Spleen (tissue), 11 donors: ENCODE measurements at regions not wholly inside any gene's neighbourhood (a gene's known extent, or its start where the extent isn't known, plus 50 kb on each side); places are given as distances from the start of the nearest gene placed in this dataset.

Source experiments
- DNase-seq: peaks from one replicate; pipeline ENCODE4 v3.0.0-alpha.2; 2020
- H3K27ac ChIP-seq, 8 donors: fragments of 200-600 bp; sonication (generic) in 7 of 8; 1 replicate in 4 of 8; 2 replicates in 4 of 8; pipeline versions ENCODE4 v1.5.0 to v1.8.0; 2016 to 2021; ENCODE audit warnings: inconsistent platforms in 4 of 8, mild to moderate bottlenecking in 4 of 8, moderate library complexity in 1 of 8
- H3K27me3 ChIP-seq, 7 donors: fragments of 200-600 bp; sonication (generic) in 6 of 7; replicated peaks in 1 of 7; 1 replicate in 4 of 7; 2 replicates in 3 of 7; pipeline versions ENCODE4 v1.5.0 to v1.8.0; 2016 to 2021; ENCODE audit warnings: inconsistent platforms in 3 of 7, mild to moderate bottlenecking in 1 of 7
- H3K36me3 ChIP-seq, 6 donors: fragments of 200-600 bp; sonication (generic) in 5 of 6; 1 replicate in 4 of 6; 2 replicates in 2 of 6; pipeline versions ENCODE4 v1.5.0 to v1.8.0; 2016 to 2021; ENCODE audit warnings: inconsistent platforms in 2 of 6
- H3K4me1 ChIP-seq, 6 donors: fragments of 200-600 bp; sonication (generic) in 5 of 6; 1 replicate in 3 of 6; 2 replicates in 3 of 6; pipeline versions ENCODE4 v1.5.0 to v1.8.0; 2016 to 2021; ENCODE audit warnings: inconsistent platforms in 3 of 6
- H3K4me3 ChIP-seq, 8 donors: fragments of 200-600 bp; sonication (generic) in 7 of 8; 1 replicate in 4 of 8; 2 replicates in 4 of 8; pipeline versions ENCODE4 v1.5.0 to v1.8.0; 2016 to 2021; ENCODE audit warnings: inconsistent platforms in 4 of 8, mild to moderate bottlenecking in 4 of 8, moderate library complexity in 2 of 8
- H3K9me3 ChIP-seq, 8 donors: fragments of 200-600 bp; sonication (generic) in 7 of 8; 1 replicate in 4 of 8; 2 replicates in 4 of 8; pipeline versions ENCODE4 v1.5.0 to v1.8.0; 2016 to 2021; ENCODE audit warnings: inconsistent platforms in 4 of 8
- CTCF ChIP-seq, 11 experiments: fragments of 200-600 bp in 7 of 11; fragments of 450-650 bp in 4 of 11; sonication (generic) in 4 of 11; IDR thresholded peaks in 8 of 11; conservative IDR thresholded peaks in 3 of 11; 1 replicate in 7 of 11; 2 replicates in 4 of 11; pipeline versions ENCODE4 v1.4.0 to v1.8.0; 2016 to 2021; ENCODE audit warnings: antibody characterized with exemption in 11 of 11, inconsistent platforms in 4 of 11, mild to moderate bottlenecking in 1 of 11
- POLR2A ChIP-seq, 3 donors: fragments of 450-650 bp; IDR thresholded peaks; one replicate each; pipeline ENCODE4 v1.5.1; 2017; ENCODE audit warnings: antibody characterized with exemption in 3 of 3, mild to moderate bottlenecking in 1 of 3
- POLR2AphosphoS5 ChIP-seq, 3 donors: sonication (generic); formaldehyde crosslinking; IDR thresholded peaks; one replicate each; pipeline ENCODE4 v1.5.1; 2017; ENCODE audit warnings: antibody characterized with exemption in 3 of 3
- WGBS, 5 donors: extraction: QIAGEN DNeasy Blood & Tissue Kit in 3 of 5; methylation state at CpG; one replicate each; pipeline versions ENCODE4 v1.1.5 to v1.1.7; 2013 to 2018; 5-methylcytosine and 5-hydroxymethylcytosine counted together
- intact Hi-C: fragments of 100-400 bp; cut with DNase I; formaldehyde crosslinking; loops from one replicate; pipeline ENCODE4 v1.15.0; 2023; ENCODE audit warnings: low total_unique reads
- donor health status: healthy with polysubstance abuse.
- donor health status: DM: no; HTN: no; CAD: no; lungs with moderate emphysema.
- donor health status: DM: no; HTN: no; CAD: no.
- donor health status: Bipolar disorder and iron deficiency.
- donor health status: healthy.
- donor health status: DM: no; HTN: no; CAD: no.
- donor health status: DM: yes; HTN: yes; CAD: no.

DNA sequence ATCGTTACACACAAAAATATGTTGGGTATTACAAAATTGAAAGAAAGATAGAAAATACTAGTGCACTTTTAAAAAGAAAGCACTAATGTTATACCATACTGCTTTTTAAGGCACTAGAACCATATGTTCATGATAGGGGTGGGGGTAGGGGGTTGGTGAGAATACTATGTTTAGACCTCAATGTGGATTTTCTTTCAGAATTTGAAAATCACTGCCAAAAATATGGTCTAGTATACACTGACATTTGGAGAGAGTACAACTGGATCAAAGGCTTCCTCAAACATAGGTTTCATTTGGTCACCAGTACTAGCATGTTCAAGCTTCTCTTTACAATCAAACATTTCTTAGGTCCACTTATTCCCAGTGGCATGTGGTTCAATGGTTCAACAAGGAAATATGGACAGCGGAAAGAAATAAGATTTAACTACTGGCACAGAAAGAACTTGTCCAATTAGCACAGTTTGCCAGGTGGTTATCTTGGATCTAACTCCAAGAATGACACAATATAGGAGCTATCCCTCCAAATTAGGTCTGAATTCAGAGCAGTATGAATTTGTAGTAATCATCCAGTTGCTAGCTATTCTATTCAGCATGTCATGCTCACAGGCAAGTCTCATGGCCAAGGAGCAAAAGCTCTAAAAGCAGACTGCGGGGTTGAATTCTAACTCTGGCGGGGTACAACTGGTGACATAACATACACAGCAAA is 139.3 kb downstream of the SLC24A2 start:
- DNase-seq: no peak
- no peaks in the 10 kb centered on the region for H3K27me3 ChIP-seq
- 64 to 87% (median 81%) methylated on average over 4 of the region's 4 CpGs for WGBS, 5 donors
- H3K36me3 ChIP-seq: no peaks in the 10 kb centered on the region
- no peak overlapping the region for H3K4me3 ChIP-seq
- no peaks in the 10 kb centered on the region for H3K4me1 ChIP-seq
- H3K9me3 ChIP-seq: no peaks in the 10 kb centered on the region
- no peak for TF ChIP-seq POLR2A (IDR thresholded peaks at IDR 0.05)
- intact Hi-C loops: no loop called here
- H3K27ac ChIP-seq: no peak overlapping the region

- Histone ChIP-seq H3K27me3 (no peaks in the 10 kb centered on the region), H3K4me1 (no peaks in the 10 kb centered on the region), H3K36me3 (no peaks in the 10 kb centered on the region), H3K4me3 (no peak overlapping the region), H3K9me3 (no peaks in the 10 kb centered on the region), H3K27ac (no peak overlapping the region)
- intact Hi-C loops: no loop called here
- no peak for DNase-seq
- 13 to 20% (median 18%) methylated on average over 2 of the region's 2 CpGs for WGBS, 5 donors
- TF ChIP-seq POLR2AphosphoS5 (IDR thresholded peaks at IDR 0.05) (no peak), POLR2A (IDR thresholded peaks at IDR 0.05) (no peak), CTCF (IDR thresholded peaks at IDR 0.05 in 8 of 11, conservative IDR thresholded peaks at IDR 0.05 in 3 of 11) (no peak)
Observed at GRCh38 chr9:19648672-19649071, 140.2 kb downstream of the SLC24A2 start.

- Histone ChIP-seq H3K4me1 (no peaks in the 10 kb centered on the region), H3K27me3 (no peaks in the 10 kb centered on the region), H3K27ac (no peak overlapping the region), H3K4me3 (no peak overlapping the region), H3K9me3 (no peaks in the 10 kb centered on the region), H3K36me3 (no peaks in the 10 kb centered on the region)
- DNase-seq: no peak
- intact Hi-C loops: no loop called here
- TF ChIP-seq POLR2A (IDR thresholded peaks at IDR 0.05): no peak
- no peak for TF ChIP-seq POLR2AphosphoS5 (IDR thresholded peaks at IDR 0.05)
- TF ChIP-seq CTCF (IDR thresholded peaks at IDR 0.05 in 8 of 11, conservative IDR thresholded peaks at IDR 0.05 in 3 of 11): no peak
Observed at GRCh38 chr9:19643875-19644274, 145.0 kb downstream of the SLC24A2 start.

GRCh38 chr9:19642256-19642655 is 146.6 kb downstream of the SLC24A2 start:
- Histone ChIP-seq H3K4me1 (no peaks in the 10 kb centered on the region), H3K36me3 (no peaks in the 10 kb centered on the region), H3K9me3 (no peaks in the 10 kb centered on the region), H3K4me3 (no peak overlapping the region), H3K27ac (no peak overlapping the region), H3K27me3 (no peaks in the 10 kb centered on the region)
- no peak for TF ChIP-seq CTCF (IDR thresholded peaks at IDR 0.05 in 8 of 11, conservative IDR thresholded peaks at IDR 0.05 in 3 of 11)
- no peak for TF ChIP-seq POLR2AphosphoS5 (IDR thresholded peaks at IDR 0.05)
- TF ChIP-seq POLR2A (IDR thresholded peaks at IDR 0.05): no peak
- DNase-seq: no peak
- WGBS, 5 donors: 73 to 90% (median 86%) methylated on average over 2 of the region's 2 CpGs
- intact Hi-C loops: no loop called here

DNA sequence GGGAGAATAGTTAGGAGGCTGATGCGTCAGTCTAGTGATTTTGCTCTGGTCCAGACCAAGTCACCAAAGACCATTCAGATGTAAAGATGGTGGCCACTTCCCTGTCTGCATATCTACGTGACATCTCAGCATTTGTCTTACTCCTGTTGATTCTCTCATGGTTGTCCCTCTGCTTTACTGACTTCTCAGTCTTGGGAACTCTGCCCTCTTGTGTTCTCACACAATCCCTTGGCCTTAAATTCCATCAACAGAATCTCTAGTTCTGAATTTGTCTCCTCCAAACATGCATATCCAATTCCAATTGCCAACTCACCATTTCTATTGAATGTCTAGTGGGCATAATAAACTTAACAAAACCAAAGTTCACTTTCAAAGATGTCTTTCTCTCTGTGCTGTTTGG is 147.8 kb downstream of the SLC24A2 start:
- intact Hi-C loops: no loop called here
- no peak overlapping the region for H3K27ac ChIP-seq
- no peak for TF ChIP-seq CTCF (IDR thresholded peaks at IDR 0.05 in 8 of 11, conservative IDR thresholded peaks at IDR 0.05 in 3 of 11)
- TF ChIP-seq POLR2AphosphoS5 (IDR thresholded peaks at IDR 0.05): no peak
- no peak for TF ChIP-seq POLR2A (IDR thresholded peaks at IDR 0.05)
- no peaks in the 10 kb centered on the region for H3K4me1 ChIP-seq
- no peaks in the 10 kb centered on the region for H3K27me3 ChIP-seq
- DNase-seq: no peak
- no peaks in the 10 kb centered on the region for H3K36me3 ChIP-seq
- 72 to 84% (median 79%) methylated on average over 2 of the region's 2 CpGs for WGBS, 5 donors
- no peaks in the 10 kb centered on the region for H3K9me3 ChIP-seq
- H3K4me3 ChIP-seq: no peak overlapping the region
